NT2/D1 (cell line): ENCODE measurements at regions not wholly inside any gene's neighbourhood (a gene's known extent, or its start where the extent isn't known, plus 50 kb on each side); places are given as distances from the start of the nearest gene placed in this dataset.

Experiments
- DNase-seq: peaks from one replicate; pipeline ENCODE4 v3.0.0-alpha.2; 2011; ENCODE audit warnings: low read depth, low spot score
- H3K27me3 ChIP-seq: 2 replicates; pipeline ENCODE4 v1.6.0; 2011; ENCODE audit warnings: mild to moderate bottlenecking; ENCODE audit not compliant: insufficient read length, insufficient read depth
- H3K36me3 ChIP-seq: 2 replicates; pipeline ENCODE4 v1.6.1; 2011; ENCODE audit warnings: mild to moderate bottlenecking, low read length, mixed read lengths; ENCODE audit not compliant: insufficient read depth, insufficient read length
- H3K4me1 ChIP-seq: 2 replicates; pipeline ENCODE4 v1.5.1; 2011; ENCODE audit not compliant: insufficient read depth, insufficient read length
- H3K4me3 ChIP-seq: 2 replicates; pipeline ENCODE4 v1.5.1; 2011; ENCODE audit warnings: low read depth; ENCODE audit not compliant: insufficient read length
- H3K9ac ChIP-seq: 2 replicates; pipeline ENCODE4 v1.6.0; 2011; ENCODE audit warnings: low read depth; ENCODE audit not compliant: insufficient read length
- H3K9me3 ChIP-seq: 2 replicates; pipeline ENCODE4 v1.5.1; 2011; ENCODE audit warnings: mild to moderate bottlenecking, low read length; ENCODE audit not compliant: insufficient read depth
- SUZ12 ChIP-seq: IDR thresholded peaks from 2 replicates; pipeline ENCODE4 v1.6.1; 2011; ENCODE audit not compliant: insufficient read length, insufficient read depth; ENCODE audit errors: extremely low read depth
- YY1 ChIP-seq: IDR thresholded peaks from 2 replicates; pipeline ENCODE4 v1.6.1; 2011; ENCODE audit not compliant: insufficient read length, insufficient read depth
- ZNF274 ChIP-seq: IDR thresholded peaks from 2 replicates; pipeline ENCODE4 v1.6.1; 2011; ENCODE audit warnings: mild to moderate bottlenecking, low read depth, low read length

GRCh38 chr2:220125551-220125950, 498.1 kb downstream of the SLC4A3 start:
- TF ChIP-seq YY1 (no peak), ZNF274 (no peak), SUZ12 (no peak)
- DNase-seq: no peak
- H3K9ac ChIP-seq: no peak overlapping the region
- H3K36me3 ChIP-seq: no peaks in the 10 kb centered on the region
- no peaks in the 10 kb centered on the region for H3K4me1 ChIP-seq
- no peaks in the 10 kb centered on the region for H3K27me3 ChIP-seq
- H3K9me3 ChIP-seq: peaks cover 7% of the 10 kb centered on the region
- H3K4me3 ChIP-seq: no peak overlapping the region

DNA sequence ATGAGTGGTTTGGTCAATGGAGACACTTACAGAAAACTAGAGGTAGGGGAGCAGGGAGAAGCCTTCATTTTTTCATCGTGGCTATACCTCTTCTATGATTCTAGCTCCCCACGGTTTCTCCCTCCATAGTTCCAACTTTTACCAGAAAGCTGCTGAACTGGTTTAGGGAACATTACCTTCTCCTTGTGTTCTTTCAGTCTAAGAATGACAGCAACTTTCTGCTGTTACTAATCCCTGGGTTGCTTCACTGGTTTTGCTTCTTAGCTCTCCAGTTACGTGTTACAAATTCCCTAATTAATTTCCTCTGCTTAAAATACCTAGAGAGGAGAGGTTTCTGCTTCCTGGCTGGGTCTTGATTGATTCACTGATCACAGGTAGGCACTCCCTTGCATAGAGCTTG, 499.9 kb downstream of the SLC4A3 start:
- Histone ChIP-seq H3K4me3 (no peak overlapping the region), H3K9ac (no peak overlapping the region), H3K9me3 (peaks cover 16% of the 10 kb centered on the region), H3K27me3 (no peaks in the 10 kb centered on the region), H3K36me3 (no peaks in the 10 kb centered on the region), H3K4me1 (no peaks in the 10 kb centered on the region)
- DNase-seq: no peak
- TF ChIP-seq YY1: no peak
- no peak for TF ChIP-seq ZNF274
- TF ChIP-seq SUZ12: no peak

DNA sequence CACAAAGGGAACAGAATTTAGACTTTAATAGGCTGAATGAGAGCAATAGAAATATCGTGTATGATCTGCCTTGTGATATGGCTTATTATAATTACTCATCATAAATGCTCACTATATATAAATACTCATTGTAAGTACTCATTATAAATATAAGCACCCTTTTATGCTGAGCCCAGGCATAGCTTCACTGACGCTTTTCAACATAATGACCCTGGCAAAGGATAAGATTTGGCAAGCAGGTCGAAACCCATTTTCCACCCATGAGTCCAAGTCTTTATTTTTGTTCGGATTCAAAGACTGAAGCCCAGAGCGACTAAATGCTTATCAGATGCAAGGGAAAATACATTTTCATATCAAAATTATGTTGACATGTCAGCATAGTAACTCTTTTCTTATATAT, 500.4 kb downstream of the SLC4A3 start:
- DNase-seq: no peak
- Histone ChIP-seq H3K9me3 (peaks cover 16% of the 10 kb centered on the region), H3K36me3 (no peaks in the 10 kb centered on the region), H3K9ac (no peak overlapping the region), H3K4me1 (no peaks in the 10 kb centered on the region), H3K27me3 (no peaks in the 10 kb centered on the region), H3K4me3 (no peak overlapping the region)
- TF ChIP-seq ZNF274 (no peak), SUZ12 (no peak), YY1 (no peak)

- no peaks in the 10 kb centered on the region for H3K4me1 ChIP-seq
- no peak overlapping the region for H3K9ac ChIP-seq
- no peak for DNase-seq
- no peaks in the 10 kb centered on the region for H3K36me3 ChIP-seq
- H3K4me3 ChIP-seq: no peak overlapping the region
- no peaks in the 10 kb centered on the region for H3K27me3 ChIP-seq
- H3K9me3 ChIP-seq: peaks cover 16% of the 10 kb centered on the region
- TF ChIP-seq SUZ12 (no peak), YY1 (no peak), ZNF274 (no peak)
These were observed 502.0 kb downstream of the SLC4A3 start for GRCh38 chr2:220129391-220129790.

- no peaks in the 10 kb centered on the region for H3K4me1 ChIP-seq
- no peak overlapping the region for H3K4me3 ChIP-seq
- no peak for TF ChIP-seq SUZ12
- no peak for TF ChIP-seq YY1
- no peak for TF ChIP-seq ZNF274
- H3K36me3 ChIP-seq: no peaks in the 10 kb centered on the region
- H3K9me3 ChIP-seq: peaks cover 15% of the 10 kb centered on the region
- H3K9ac ChIP-seq: no peak overlapping the region
- DNase-seq: no peak
- H3K27me3 ChIP-seq: no peaks in the 10 kb centered on the region
These were observed 507.5 kb downstream of the SLC4A3 start for GRCh38 chr2:220134756-220135534.

GRCh38 chr2:220143336-220143735, 515.9 kb downstream of the SLC4A3 start:
- no peaks in the 10 kb centered on the region for H3K36me3 ChIP-seq
- no peak overlapping the region for H3K9ac ChIP-seq
- TF ChIP-seq YY1 (no peak), SUZ12 (no peak), ZNF274 (no peak)

GRCh38 chr2:220144411-220144810, 517.0 kb downstream of the SLC4A3 start:
- no peak overlapping the region for H3K4me3 ChIP-seq
- no peaks in the 10 kb centered on the region for H3K36me3 ChIP-seq
- no peaks in the 10 kb centered on the region; the same call in 1 of the 2 replicates for H3K9me3 ChIP-seq
- H3K4me1 ChIP-seq: no peaks in the 10 kb centered on the region
- H3K27me3 ChIP-seq: no peaks in the 10 kb centered on the region
- TF ChIP-seq ZNF274 (no peak), SUZ12 (no peak), YY1 (no peak)
- no peak for DNase-seq
- no peak overlapping the region for H3K9ac ChIP-seq

More at GRCh38 chr2:220143336-220143735, 515.9 kb downstream of the SLC4A3 start:
- Histone ChIP-seq H3K4me3 (no peak overlapping the region), H3K4me1 (no peaks in the 10 kb centered on the region), H3K27me3 (no peaks in the 10 kb centered on the region), H3K9me3 (no peaks in the 10 kb centered on the region; the same call in 1 of the 2 replicates)
- DNase-seq: no peak
